GM12864 (cell line): ENCODE measurements at regions not wholly inside any gene's neighbourhood (a gene's known extent, or its start where the extent isn't known, plus 50 kb on each side); places are given as distances from the start of the nearest gene placed in this dataset.

Experiments used
- DNase-seq: peaks from one replicate; pipeline ENCODE4 v3.0.0-alpha.2; 2011; ENCODE audit warnings: low read depth
- H3K4me3 ChIP-seq: 2 replicates; pipeline ENCODE4 v1.5.1; 2011; ENCODE audit warnings: mild to moderate bottlenecking, low read depth, low read length, control low read depth
- TF ChIP-seq, protein P1 (sequence below): IDR thresholded peaks from 2 replicates; pipeline ENCODE4 v1.5.1; 2011; ENCODE audit warnings: low read depth, mild to moderate bottlenecking, moderate library complexity, low read length, control low read depth, inconsistent platforms; ENCODE audit errors: missing control alignments

DNA sequence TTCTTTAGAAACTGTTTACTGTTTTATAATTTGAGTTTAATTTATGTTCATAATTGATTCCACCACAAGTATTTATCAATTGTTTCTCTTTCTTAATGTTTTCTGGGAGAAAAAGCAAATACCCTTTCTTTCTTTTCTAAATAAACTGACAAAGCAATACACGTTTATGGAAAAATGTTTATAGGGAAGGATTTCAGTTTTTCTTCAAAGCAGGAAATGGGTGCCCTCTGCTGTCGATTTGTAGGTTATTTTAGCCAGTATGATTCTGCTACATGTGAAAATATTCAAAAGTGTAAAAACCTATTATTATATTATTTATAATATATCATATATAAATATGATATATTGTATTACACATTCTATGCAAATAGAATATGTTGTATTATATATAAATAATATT lies 921.0 kb upstream of the ROBO1 start:
- TF ChIP-seq, protein P1, sequence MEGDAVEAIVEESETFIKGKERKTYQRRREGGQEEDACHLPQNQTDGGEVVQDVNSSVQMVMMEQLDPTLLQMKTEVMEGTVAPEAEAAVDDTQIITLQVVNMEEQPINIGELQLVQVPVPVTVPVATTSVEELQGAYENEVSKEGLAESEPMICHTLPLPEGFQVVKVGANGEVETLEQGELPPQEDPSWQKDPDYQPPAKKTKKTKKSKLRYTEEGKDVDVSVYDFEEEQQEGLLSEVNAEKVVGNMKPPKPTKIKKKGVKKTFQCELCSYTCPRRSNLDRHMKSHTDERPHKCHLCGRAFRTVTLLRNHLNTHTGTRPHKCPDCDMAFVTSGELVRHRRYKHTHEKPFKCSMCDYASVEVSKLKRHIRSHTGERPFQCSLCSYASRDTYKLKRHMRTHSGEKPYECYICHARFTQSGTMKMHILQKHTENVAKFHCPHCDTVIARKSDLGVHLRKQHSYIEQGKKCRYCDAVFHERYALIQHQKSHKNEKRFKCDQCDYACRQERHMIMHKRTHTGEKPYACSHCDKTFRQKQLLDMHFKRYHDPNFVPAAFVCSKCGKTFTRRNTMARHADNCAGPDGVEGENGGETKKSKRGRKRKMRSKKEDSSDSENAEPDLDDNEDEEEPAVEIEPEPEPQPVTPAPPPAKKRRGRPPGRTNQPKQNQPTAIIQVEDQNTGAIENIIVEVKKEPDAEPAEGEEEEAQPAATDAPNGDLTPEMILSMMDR = no peak
- no peak overlapping the region for H3K4me3 ChIP-seq
- DNase-seq = no peak

DNA sequence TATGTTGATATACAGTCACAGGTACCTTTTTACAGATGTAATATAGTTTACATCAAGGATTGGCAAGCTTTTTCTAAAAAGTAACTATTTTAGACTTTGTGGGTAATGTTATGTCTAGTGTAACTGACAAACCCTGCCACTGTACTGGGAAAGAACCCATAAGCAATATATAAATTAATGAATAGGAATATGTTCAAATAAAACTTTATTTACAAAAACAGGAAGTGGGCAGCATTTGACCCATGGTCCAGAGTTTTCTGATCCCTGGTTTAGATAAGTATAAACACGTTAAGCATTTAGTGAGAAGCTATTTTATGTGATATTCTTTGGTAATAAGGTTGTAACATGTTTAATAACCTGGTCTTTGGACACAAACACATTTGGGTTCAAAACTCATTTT lies 915.2 kb upstream of the ROBO1 start:
- H3K4me3 ChIP-seq = no peak overlapping the region
- TF ChIP-seq, protein P1 = no peak
- DNase-seq = no peak

DNA sequence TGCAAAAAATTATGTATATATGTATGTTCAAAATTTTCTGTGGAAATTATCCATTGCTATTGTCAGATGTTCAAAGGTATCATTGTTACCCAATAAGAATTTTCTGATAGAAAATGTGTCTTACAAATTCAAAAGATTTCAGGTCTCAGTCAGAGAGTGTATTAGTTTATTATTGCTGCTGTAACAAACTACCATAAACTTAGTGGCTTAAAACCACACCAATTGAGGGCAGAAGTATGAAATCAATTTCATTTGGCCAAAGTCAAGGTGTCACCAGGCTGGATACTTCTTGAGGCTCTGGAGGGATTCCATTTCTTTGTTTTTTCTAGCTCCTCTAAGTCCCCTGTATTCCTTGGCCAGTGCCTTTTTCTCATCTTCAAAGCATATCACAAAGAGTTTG lies 914.4 kb upstream of the ROBO1 start:
- TF ChIP-seq, protein P1 = no peak
- H3K4me3 ChIP-seq = no peak overlapping the region
- no peak for DNase-seq

DNA sequence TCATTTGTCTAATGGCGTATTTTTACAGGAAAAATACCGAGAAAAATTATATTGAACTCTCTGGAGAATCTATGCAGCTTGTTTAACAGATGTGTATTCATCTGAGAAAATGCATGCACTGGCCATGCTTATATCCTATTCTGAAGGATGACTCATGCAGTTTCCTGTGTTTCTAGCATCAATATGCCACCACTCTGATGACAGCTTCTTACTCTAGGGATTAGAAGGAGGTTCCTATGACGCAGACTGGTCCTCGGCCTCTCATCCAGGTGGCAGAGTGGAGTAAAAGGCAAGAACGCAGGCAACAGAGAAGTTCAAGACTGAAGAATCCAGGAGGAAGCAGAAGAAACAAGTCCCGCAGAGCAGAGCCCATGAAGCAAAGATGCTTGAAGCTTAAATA lies 910.0 kb upstream of the ROBO1 start:
- DNase-seq = no peak
- no peak overlapping the region for H3K4me3 ChIP-seq
- TF ChIP-seq, protein P1 = no peak

DNA sequence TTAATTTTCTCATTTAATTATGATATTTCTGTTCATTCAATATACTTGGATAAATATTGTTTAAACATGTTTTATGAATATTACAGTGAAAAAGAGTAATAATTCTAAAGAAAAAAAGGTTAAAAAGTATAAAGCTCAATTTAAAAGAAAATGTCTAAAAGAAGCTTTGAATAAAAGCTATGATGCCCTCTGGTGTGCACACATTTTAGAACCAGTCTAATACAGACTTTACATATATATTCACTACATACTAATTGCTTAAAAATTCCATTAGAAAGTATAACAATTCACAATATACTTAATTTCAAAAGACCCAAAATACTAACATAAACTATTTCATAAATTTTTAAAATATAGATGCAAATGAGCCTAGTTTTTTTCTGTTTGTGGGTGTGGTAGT lies 909.1 kb upstream of the ROBO1 start:
- DNase-seq = no peak
- H3K4me3 ChIP-seq = no peak overlapping the region
- TF ChIP-seq, protein P1 = no peak

DNA sequence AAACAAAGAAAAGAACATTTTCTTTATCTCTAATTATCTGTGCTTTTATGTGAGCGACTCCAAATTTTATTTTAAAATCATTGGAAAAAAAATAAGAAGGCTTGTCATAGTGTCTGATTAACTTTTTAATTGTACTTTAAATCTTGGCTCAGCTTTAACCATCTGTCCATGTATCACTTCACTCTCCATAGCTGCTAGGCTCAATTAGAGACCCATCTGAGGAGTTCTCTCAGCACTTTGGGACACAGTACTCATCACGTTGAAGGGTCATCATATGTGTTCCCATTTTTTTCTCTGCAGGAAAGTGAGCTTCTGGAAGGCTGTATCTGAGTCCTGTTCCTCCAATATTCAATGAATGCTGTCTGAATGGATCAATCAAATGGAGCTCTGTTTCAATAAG lies 908.5 kb upstream of the ROBO1 start:
- no peak overlapping the region for H3K4me3 ChIP-seq
- no peak for DNase-seq
- TF ChIP-seq, protein P1 = no peak

DNA sequence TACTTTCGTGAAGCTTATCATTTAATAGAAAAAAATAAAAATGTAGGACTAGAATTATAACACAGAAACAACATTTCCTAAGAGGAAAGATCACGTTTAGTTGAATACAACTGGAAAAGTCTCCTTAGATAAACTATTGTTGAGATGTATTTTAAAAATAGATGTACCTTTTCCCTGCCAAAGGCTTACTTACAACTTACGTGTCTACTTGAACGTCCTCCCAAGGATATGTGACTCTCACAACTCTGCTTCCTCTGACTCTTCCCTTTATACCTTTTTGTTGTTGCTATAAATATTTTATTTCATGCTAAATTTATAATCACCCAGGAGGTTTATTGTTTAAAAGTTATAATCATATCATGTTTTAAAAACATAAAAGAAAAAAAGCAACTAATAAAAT lies 908.0 kb upstream of the ROBO1 start:
- no peak for DNase-seq
- no peak overlapping the region for H3K4me3 ChIP-seq
- TF ChIP-seq, protein P1 = no peak
